DMS53 treated with DMSO at 0.1 percent for 48 hours (cell line): ENCODE measurements at regions not wholly inside any gene's neighbourhood (a gene's known extent, or its start where the extent isn't known, plus 50 kb on each side); places are given as distances from the start of the nearest gene placed in this dataset.
A peak's percentile ranks its signal among the peaks of the same experiment; 100 is the strongest.

Experiments
- DNase-seq: peaks from one replicate; lab custom pipeline; 2025; ENCODE audit not compliant: unreplicated experiment; lab: John Stamatoyannopoulos, UW

- no peak for DNase-seq
These were observed 55.6 kb upstream of the PPP2R5C start for GRCh38 chr14:101705733-101706508.

- no peak for DNase-seq
These were observed 54.9 kb upstream of the PPP2R5C start for GRCh38 chr14:101706509-101707067.

GRCh38 chr14:101707068-101707842, 54.3 kb upstream of the PPP2R5C start:
- DNase-seq = peak; percentile 55

- DNase-seq = no peak
These were observed 53.5 kb upstream of the PPP2R5C start for GRCh38 chr14:101707863-101708620.

- DNase-seq = no peak
These were observed 52.5 kb upstream of the PPP2R5C start for GRCh38 chr14:101708853-101709532.

GRCh38 chr14:101709533-101709881, 52.0 kb upstream of the PPP2R5C start:
- DNase-seq = no peak

GRCh38 chr14:101709962-101710931, 51.3 kb upstream of the PPP2R5C start:
- DNase-seq = no peak

GRCh38 chr14:101711041-101711856, 50.3 kb upstream of the PPP2R5C start:
- no peak for DNase-seq
